HG03103 (cell line): ENCODE measurements at regions not wholly inside any gene's neighbourhood (a gene's known extent, or its start where the extent isn't known, plus 50 kb on each side); places are given as distances from the start of the nearest gene placed in this dataset.
"Not testable (repeated sequence)": the region's sequence is repeated elsewhere in the genome, so short reads cannot be mapped to it uniquely, and the experiment has no call there.

Experiments
- ATAC-seq: cut with Tn5 transposase; IDR thresholded peaks from one replicate; pipeline ENCODE4 v1.9.1; 2021; ENCODE audit warnings: low read depth; ENCODE audit not compliant: unreplicated experiment

- peak; percentile 63 for ATAC-seq
Measured at GRCh38 chr14:59126714-59127436, 61.6 kb upstream of the DAAM1 start.

- no peak for ATAC-seq
Measured at GRCh38 chr14:59127437-59127732, 61.1 kb upstream of the DAAM1 start.

- ATAC-seq = no peak
Measured at GRCh38 chr14:59130462-59130861, 58.0 kb upstream of the DAAM1 start.

- ATAC-seq = no peak
Measured at GRCh38 chr14:59131938-59132795, 56.3 kb upstream of the DAAM1 start.

GRCh38 chr14:59132796-59133494, 55.5 kb upstream of the DAAM1 start:
- no peak for ATAC-seq

- ATAC-seq = no peak
Measured at GRCh38 chr14:59133709-59134108, 54.8 kb upstream of the DAAM1 start.

- ATAC-seq = no peak
Measured at GRCh38 chr14:59134307-59134706, 54.2 kb upstream of the DAAM1 start.

- ATAC-seq = no peak
Measured at GRCh38 chr14:59137256-59137655, 51.2 kb upstream of the DAAM1 start.

GRCh38 chr14:59138576-59138975, 49.9 kb upstream of the DAAM1 start:
- not testable (repeated sequence) for ATAC-seq
